ENCODE measurements at regions not wholly inside any gene's neighbourhood (a gene's known extent, or its start where the extent isn't known, plus 50 kb on each side); places are given as distances from the start of the nearest gene placed in this dataset.
"Not testable (repeated sequence)": the region's sequence is repeated elsewhere in the genome, so short reads cannot be mapped to it uniquely, and the experiment has no call there.

DNA sequence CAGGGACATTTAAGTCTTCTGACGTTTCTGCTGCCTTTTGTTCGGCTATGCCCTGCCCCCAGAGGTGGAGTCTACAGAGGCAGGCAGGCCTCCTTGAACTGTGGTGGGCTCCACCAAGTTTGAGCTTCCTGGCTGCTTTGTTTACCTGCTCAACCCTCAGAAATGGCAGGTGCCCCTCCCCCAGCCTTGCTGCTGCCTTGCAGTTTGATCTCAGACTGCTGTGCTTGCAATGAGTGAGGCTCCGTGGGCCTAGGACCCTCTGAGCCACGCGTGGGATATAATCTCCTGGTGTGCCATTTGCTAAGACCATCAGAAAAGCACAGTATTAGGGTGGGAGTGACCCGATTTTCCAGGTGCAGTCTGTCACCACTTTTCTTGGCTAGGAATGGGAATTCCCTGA lies 647.3 kb downstream of the CD109 start:
- TF ChIP-seq, protein P1, sequence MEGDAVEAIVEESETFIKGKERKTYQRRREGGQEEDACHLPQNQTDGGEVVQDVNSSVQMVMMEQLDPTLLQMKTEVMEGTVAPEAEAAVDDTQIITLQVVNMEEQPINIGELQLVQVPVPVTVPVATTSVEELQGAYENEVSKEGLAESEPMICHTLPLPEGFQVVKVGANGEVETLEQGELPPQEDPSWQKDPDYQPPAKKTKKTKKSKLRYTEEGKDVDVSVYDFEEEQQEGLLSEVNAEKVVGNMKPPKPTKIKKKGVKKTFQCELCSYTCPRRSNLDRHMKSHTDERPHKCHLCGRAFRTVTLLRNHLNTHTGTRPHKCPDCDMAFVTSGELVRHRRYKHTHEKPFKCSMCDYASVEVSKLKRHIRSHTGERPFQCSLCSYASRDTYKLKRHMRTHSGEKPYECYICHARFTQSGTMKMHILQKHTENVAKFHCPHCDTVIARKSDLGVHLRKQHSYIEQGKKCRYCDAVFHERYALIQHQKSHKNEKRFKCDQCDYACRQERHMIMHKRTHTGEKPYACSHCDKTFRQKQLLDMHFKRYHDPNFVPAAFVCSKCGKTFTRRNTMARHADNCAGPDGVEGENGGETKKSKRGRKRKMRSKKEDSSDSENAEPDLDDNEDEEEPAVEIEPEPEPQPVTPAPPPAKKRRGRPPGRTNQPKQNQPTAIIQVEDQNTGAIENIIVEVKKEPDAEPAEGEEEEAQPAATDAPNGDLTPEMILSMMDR (IDR thresholded peaks at IDR 0.05): not testable (repeated sequence)
- TF ChIP-seq EZH2 (IDR thresholded peaks at IDR 0.05): not testable (repeated sequence)
